K562 (cell line): ENCODE measurements at regions not wholly inside any gene's neighbourhood (a gene's known extent, or its start where the extent isn't known, plus 50 kb on each side); places are given as distances from the start of the nearest gene placed in this dataset.

ENCODE experiments used
- ATAC-seq: fragments of 200-7000 bp; cut with Tn5 transposase; 3 replicates; pipeline ENCODE4 v1.9.1; 2020; ENCODE audit warnings: moderate library complexity
- BruUV-seq: library from RNA; stranded (reverse); fragments of 400-500 nt; replicated peaks from 2 replicates; lab custom pipeline; 2021; lab: Mats Ljungman, UMichigan
- CTCF ChIA-PET: fragments of 300-600 bp; formaldehyde crosslinking; extraction: SDS; loops from one replicate; lab custom pipeline; 2021; ENCODE audit warnings: low intra/inter-chr PET ratio; lab: Yijun Ruan, JAX
- POLR2A ChIA-PET: fragments of 300-600, 350-650 bp; sonication (Branson Sonifier 250); formaldehyde crosslinking; extraction: SDS; loops from one replicate; lab custom pipeline; 2021; ENCODE audit warnings: antibody characterized with exemption, inconsistent platforms; lab: Yijun Ruan, JAX
- DNase-seq, 4 experiments: peaks; one replicate each; pipeline versions ENCODE4 v3.0.0 to v3.0.0-alpha.2; 2011 to 2018; ENCODE audit warnings: low spot score in 3 of 4, mixed read lengths in 3 of 4; ENCODE audit errors: extremely low read depth in 1 of 4
- FAIRE-seq: peaks from 2 replicates; lab custom pipeline; 2011; peaks lifted over from hg19 to GRCh38; lab: Jason Lieb, UNC
- H2AFZ ChIP-seq: 2 replicates; pipeline ENCODE4 v1.6.0; 2011; ENCODE audit warnings: low read depth, low read length, control low read depth, inconsistent platforms
- H3K27ac ChIP-seq: fragments of 200-600 bp; 3 replicates; pipeline ENCODE4 v1.8.0; 2011; ENCODE audit warnings: low read depth, mild to moderate bottlenecking, control low read depth, inconsistent platforms, low read length, moderate library complexity, mixed read lengths; ENCODE audit errors: extremely low read depth
- H3K27me3 ChIP-seq, 2 experiments: fragments of 300-600 bp in 1 of 2; 2 replicates in 1 of 2; 3 replicates in 1 of 2; pipeline versions ENCODE4 v1.6.0 to v1.8.0; 2011; ENCODE audit warnings: inconsistent platforms in 2 of 2, low read length in 2 of 2, mild to moderate bottlenecking in 1 of 2, mixed read lengths in 1 of 2, moderate library complexity in 1 of 2; ENCODE audit not compliant: control insufficient read depth in 2 of 2, insufficient read depth in 2 of 2
- H3K36me3 ChIP-seq: fragments of 300-600 bp; 3 replicates; pipeline ENCODE4 v1.8.0; 2011; ENCODE audit warnings: mild to moderate bottlenecking, low read length, inconsistent platforms; ENCODE audit not compliant: control insufficient read depth, insufficient read depth
- H3K4me1 ChIP-seq, 2 experiments: fragments of 200-600 bp in 1 of 2; replicated peaks in 1 of 2; 2 replicates in 1 of 2; 3 replicates in 1 of 2; pipeline versions ENCODE4 v1.5.1 to v1.8.0; 2011; ENCODE audit warnings: inconsistent platforms in 2 of 2, low read length in 2 of 2, mild to moderate bottlenecking in 1 of 2, mixed read lengths in 1 of 2, moderate library complexity in 1 of 2; ENCODE audit not compliant: control insufficient read depth in 2 of 2, insufficient read depth in 2 of 2
- H3K4me2 ChIP-seq: 2 replicates; pipeline ENCODE4 v1.6.1; 2011; ENCODE audit warnings: low read length, control low read depth, inconsistent platforms, mixed read lengths; ENCODE audit not compliant: insufficient read depth
- H3K4me3 ChIP-seq: fragments of 200-600 bp; sonication (generic), shearing (Covaris generic); 2 replicates; pipeline ENCODE4 v1.5.1; 2016; ENCODE audit warnings: control low read depth, inconsistent platforms
- H3K79me2 ChIP-seq: fragments of 200-600 bp; 3 replicates; pipeline ENCODE4 v1.8.0; 2011; ENCODE audit warnings: low read length, inconsistent platforms; ENCODE audit not compliant: control insufficient read depth, insufficient read depth
- H3K9ac ChIP-seq, 2 experiments: 2 replicates each; pipeline versions ENCODE4 v1.6.0 to v1.6.1; 2011; ENCODE audit warnings: low read depth in 2 of 2, low read length in 2 of 2, control low read depth in 1 of 2, inconsistent platforms in 1 of 2, mild to moderate bottlenecking in 1 of 2, mixed read lengths in 1 of 2; ENCODE audit not compliant: insufficient read depth in 1 of 2
- H3K9me1 ChIP-seq: one replicate; pipeline ENCODE4 v1.6.0; 2011; ENCODE audit warnings: inconsistent platforms, mild to moderate bottlenecking, low read length, moderate library complexity; ENCODE audit not compliant: control insufficient read depth, insufficient read depth
- H3K9me3 ChIP-seq: replicated peaks from 2 replicates; pipeline ENCODE4 v1.5.1; 2011; ENCODE audit warnings: low read depth, low read length, inconsistent platforms; ENCODE audit not compliant: control insufficient read depth, insufficient read depth
- H4K20me1 ChIP-seq: replicated peaks from 2 replicates; pipeline ENCODE4 v1.6.1; 2011; ENCODE audit warnings: low read length, inconsistent platforms, mixed read lengths; ENCODE audit not compliant: control insufficient read depth, insufficient read depth
- CBFA2T3 ChIP-seq: fragments of 450-650 bp; IDR thresholded peaks from 2 replicates; pipeline ENCODE4 v1.6.1; 2017
- DIDO1 ChIP-seq: fragments of 450-650 bp; IDR thresholded peaks from 2 replicates; pipeline ENCODE4 v1.6.1; 2016; ENCODE audit warnings: low read depth, missing biosample characterization, missing genetic modification characterization
- EGR1 ChIP-seq: fragments of 450-650 bp; conservative IDR thresholded peaks from 2 replicates; pipeline ENCODE4 v1.6.1; 2017; ENCODE audit warnings: mild to moderate bottlenecking
- ESRRB ChIP-seq: fragments of 250-450 bp; sonication (Bioruptor Pico); IDR thresholded peaks from 2 replicates; pipeline ENCODE4 v1.5.0; 2020; ENCODE audit warnings: mild to moderate bottlenecking, moderate library complexity, borderline replicate concordance
- L3MBTL2 ChIP-seq: fragments of 450-650 bp; IDR thresholded peaks from 2 replicates; pipeline ENCODE4 v1.6.1; 2016; ENCODE audit warnings: mild to moderate bottlenecking, moderate library complexity
- MTA1 ChIP-seq: fragments of 450-650 bp; IDR thresholded peaks from 2 replicates; pipeline ENCODE4 v1.6.1; 2017; ENCODE audit warnings: borderline replicate concordance
- SMARCA4 ChIP-seq: fragments of 450-650 bp; IDR thresholded peaks from 2 replicates; pipeline ENCODE4 v1.6.1; 2016
- SPI1 ChIP-seq: IDR thresholded peaks from 2 replicates; pipeline ENCODE4 v1.6.1; 2011; ENCODE audit warnings: low read depth, low read length, control low read depth, borderline replicate concordance
- SRF ChIP-seq, 2 experiments: fragments of 250-450, 450-650 bp in 1 of 2; sonication (Bioruptor Pico) in 1 of 2; sonication (generic) in 1 of 2; formaldehyde crosslinking; IDR thresholded peaks; 2 replicates each; pipeline versions ENCODE4 v1.5.0 to v1.5.1; 2020 to 2022; ENCODE audit warnings: mild to moderate bottlenecking in 1 of 2, missing genetic modification reagents in 1 of 2
- WGBS: fragments of 100-300 bp; shearing (Covaris generic); methylation state at CpG from one replicate; pipeline ENCODE4 v1.1.6; 2016; ENCODE audit warnings: low coverage, mixed read lengths; ENCODE audit not compliant: insufficient coverage; ENCODE audit errors: missing lambda C conversion rate; 5-methylcytosine and 5-hydroxymethylcytosine counted together
- in situ Hi-C: fragments of 300-500 bp; cut with MboI; formaldehyde crosslinking; loops from 4 replicates; pipeline ENCODE4 v1.15.0; 2018; ENCODE audit warnings: inconsistent platforms, mixed read lengths
- intact Hi-C: fragments of 100-400 bp; cut with micrococcal nuclease; formaldehyde crosslinking; loops from 2 replicates; pipeline ENCODE4 v1.14.2; 2022
- TF ChIP-seq, protein P1 (sequence below): fragments of 450-650 bp; IDR thresholded peaks from 2 replicates; pipeline ENCODE4 v1.6.1; 2016; ENCODE audit warnings: mild to moderate bottlenecking, moderate library complexity

DNA sequence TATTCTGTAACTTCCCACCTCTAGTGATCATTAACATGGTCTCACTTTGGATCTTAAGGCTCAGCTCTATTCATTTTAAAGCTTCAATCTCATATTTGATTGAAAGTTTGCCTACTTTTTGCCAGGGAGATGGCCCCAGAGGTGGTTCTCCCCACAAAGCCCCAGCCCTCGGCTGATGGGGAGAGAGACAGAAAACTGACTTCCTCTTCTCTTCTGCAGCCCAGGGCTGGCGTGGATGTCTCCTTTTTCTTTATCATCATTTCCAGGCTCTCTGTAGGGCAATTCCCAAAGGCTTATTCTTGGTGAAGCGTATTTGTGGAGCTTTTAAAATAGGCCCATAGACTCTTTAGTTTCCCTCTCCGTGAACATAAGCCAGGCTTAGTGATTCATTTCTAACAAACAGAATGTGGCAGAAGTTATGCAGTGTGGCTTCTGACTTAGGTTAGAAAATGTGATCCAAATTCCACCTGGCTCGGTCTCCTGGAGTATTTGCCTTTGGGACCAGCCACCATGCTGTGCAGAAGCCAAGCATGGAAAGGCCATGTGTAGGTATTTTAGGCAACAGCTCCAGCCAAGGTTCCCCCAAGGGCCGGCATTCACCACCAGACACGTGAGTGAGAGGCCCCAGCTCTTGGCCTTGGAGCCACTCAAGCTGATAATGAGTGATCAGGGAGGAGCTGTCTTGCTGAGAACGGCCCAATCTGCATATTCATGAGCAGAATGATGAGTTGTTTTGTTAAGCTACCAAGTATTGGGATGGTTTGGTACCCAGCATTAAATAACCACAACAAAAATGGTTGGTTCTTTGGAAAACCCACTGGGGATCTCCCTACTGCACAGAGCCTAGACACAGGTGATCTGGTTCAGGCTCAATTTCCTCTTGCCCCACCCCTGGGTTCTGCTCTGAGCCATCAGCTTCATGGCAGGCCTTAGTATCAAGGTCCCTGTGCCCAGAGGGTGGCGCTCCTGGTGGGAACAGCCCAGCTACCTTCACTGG, 353.2 kb upstream of the PROK2 start:
- no peaks in the 10 kb centered on the region for H3K9me3 ChIP-seq
- in situ Hi-C loops, result no loop called here
- peak in 2 of 4 experiments; percentile 48 to 62 for DNase-seq
- no peaks in the 10 kb centered on the region for H3K9me1 ChIP-seq
- peak overlapping the region; percentile 73 for H2AFZ ChIP-seq
- no peaks in the 10 kb centered on the region for H3K79me2 ChIP-seq
- H3K9ac ChIP-seq, result no peak overlapping the region
- H3K4me3 ChIP-seq, result no peak overlapping the region
- peak; percentile 86 for ATAC-seq
- CTCF ChIA-PET, result no interaction called here
- H3K36me3 ChIP-seq, result no peaks in the 10 kb centered on the region
- H4K20me1 ChIP-seq, result no peaks in the 10 kb centered on the region
- no peak overlapping the region; the same call in 1 of the 2 replicates for H3K4me2 ChIP-seq
- POLR2A ChIA-PET, result interaction anchor here (1.6 kb wide), 1 partner anchor 15 kb away, joined by 4 read pairs; no protein-coding TSS in a partner anchor
- 21% methylated on average over 7 of the region's 9 CpGs for WGBS
- H3K27ac ChIP-seq, result no peak overlapping the region
- peak; percentile 84 for FAIRE-seq
- peaks cover 3 to 31% of the 10 kb centered on the region in 2 experiments; a peak in 4 of 5 replicates for H3K4me1 ChIP-seq
- H3K27me3 ChIP-seq, result no peaks in the 10 kb centered on the region
- intact Hi-C loops, result no loop called here
- no TSS peak for BruUV-seq
- TF ChIP-seq SRF (CRISPR knock-in tag; IDR thresholded peaks at IDR 0.05) (peak in 1 of 2 experiments; percentile 36; a peak in 1 of 4 replicates), SMARCA4 (0 out of 2 replicates have a peak, but pooled peaks have one; percentile 13), CBFA2T3 (no peak), DIDO1 (tag) (no peak), MTA1 (no peak), ESRRB (CRISPR knock-in tag) (no peak), SPI1 (peak; percentile 77; the same call in 1 of the 2 replicates), EGR1 (no peak), L3MBTL2 (peak; percentile 67)
- TF ChIP-seq, protein P1, sequence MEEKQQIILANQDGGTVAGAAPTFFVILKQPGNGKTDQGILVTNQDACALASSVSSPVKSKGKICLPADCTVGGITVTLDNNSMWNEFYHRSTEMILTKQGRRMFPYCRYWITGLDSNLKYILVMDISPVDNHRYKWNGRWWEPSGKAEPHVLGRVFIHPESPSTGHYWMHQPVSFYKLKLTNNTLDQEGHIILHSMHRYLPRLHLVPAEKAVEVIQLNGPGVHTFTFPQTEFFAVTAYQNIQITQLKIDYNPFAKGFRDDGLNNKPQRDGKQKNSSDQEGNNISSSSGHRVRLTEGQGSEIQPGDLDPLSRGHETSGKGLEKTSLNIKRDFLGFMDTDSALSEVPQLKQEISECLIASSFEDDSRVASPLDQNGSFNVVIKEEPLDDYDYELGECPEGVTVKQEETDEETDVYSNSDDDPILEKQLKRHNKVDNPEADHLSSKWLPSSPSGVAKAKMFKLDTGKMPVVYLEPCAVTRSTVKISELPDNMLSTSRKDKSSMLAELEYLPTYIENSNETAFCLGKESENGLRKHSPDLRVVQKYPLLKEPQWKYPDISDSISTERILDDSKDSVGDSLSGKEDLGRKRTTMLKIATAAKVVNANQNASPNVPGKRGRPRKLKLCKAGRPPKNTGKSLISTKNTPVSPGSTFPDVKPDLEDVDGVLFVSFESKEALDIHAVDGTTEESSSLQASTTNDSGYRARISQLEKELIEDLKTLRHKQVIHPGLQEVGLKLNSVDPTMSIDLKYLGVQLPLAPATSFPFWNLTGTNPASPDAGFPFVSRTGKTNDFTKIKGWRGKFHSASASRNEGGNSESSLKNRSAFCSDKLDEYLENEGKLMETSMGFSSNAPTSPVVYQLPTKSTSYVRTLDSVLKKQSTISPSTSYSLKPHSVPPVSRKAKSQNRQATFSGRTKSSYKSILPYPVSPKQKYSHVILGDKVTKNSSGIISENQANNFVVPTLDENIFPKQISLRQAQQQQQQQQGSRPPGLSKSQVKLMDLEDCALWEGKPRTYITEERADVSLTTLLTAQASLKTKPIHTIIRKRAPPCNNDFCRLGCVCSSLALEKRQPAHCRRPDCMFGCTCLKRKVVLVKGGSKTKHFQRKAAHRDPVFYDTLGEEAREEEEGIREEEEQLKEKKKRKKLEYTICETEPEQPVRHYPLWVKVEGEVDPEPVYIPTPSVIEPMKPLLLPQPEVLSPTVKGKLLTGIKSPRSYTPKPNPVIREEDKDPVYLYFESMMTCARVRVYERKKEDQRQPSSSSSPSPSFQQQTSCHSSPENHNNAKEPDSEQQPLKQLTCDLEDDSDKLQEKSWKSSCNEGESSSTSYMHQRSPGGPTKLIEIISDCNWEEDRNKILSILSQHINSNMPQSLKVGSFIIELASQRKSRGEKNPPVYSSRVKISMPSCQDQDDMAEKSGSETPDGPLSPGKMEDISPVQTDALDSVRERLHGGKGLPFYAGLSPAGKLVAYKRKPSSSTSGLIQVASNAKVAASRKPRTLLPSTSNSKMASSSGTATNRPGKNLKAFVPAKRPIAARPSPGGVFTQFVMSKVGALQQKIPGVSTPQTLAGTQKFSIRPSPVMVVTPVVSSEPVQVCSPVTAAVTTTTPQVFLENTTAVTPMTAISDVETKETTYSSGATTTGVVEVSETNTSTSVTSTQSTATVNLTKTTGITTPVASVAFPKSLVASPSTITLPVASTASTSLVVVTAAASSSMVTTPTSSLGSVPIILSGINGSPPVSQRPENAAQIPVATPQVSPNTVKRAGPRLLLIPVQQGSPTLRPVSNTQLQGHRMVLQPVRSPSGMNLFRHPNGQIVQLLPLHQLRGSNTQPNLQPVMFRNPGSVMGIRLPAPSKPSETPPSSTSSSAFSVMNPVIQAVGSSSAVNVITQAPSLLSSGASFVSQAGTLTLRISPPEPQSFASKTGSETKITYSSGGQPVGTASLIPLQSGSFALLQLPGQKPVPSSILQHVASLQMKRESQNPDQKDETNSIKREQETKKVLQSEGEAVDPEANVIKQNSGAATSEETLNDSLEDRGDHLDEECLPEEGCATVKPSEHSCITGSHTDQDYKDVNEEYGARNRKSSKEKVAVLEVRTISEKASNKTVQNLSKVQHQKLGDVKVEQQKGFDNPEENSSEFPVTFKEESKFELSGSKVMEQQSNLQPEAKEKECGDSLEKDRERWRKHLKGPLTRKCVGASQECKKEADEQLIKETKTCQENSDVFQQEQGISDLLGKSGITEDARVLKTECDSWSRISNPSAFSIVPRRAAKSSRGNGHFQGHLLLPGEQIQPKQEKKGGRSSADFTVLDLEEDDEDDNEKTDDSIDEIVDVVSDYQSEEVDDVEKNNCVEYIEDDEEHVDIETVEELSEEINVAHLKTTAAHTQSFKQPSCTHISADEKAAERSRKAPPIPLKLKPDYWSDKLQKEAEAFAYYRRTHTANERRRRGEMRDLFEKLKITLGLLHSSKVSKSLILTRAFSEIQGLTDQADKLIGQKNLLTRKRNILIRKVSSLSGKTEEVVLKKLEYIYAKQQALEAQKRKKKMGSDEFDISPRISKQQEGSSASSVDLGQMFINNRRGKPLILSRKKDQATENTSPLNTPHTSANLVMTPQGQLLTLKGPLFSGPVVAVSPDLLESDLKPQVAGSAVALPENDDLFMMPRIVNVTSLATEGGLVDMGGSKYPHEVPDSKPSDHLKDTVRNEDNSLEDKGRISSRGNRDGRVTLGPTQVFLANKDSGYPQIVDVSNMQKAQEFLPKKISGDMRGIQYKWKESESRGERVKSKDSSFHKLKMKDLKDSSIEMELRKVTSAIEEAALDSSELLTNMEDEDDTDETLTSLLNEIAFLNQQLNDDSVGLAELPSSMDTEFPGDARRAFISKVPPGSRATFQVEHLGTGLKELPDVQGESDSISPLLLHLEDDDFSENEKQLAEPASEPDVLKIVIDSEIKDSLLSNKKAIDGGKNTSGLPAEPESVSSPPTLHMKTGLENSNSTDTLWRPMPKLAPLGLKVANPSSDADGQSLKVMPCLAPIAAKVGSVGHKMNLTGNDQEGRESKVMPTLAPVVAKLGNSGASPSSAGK, result peak; percentile 61
